ENCODE measurements at regions not wholly inside any gene's neighbourhood (a gene's known extent, or its start where the extent isn't known, plus 50 kb on each side); places are given as distances from the start of the nearest gene placed in this dataset.

- H2BK5ac ChIP-seq (ENCODE audit: low read depth, low read length, poor library complexity), result no peak overlapping the region
- no peak overlapping the region for H3K27ac ChIP-seq (ENCODE audit: low read depth, low read length)
- H3K4ac ChIP-seq (ENCODE audit: low read depth, low read length), result no peak overlapping the region
- DNase-seq, result no peak
- H3K79me1 ChIP-seq (ENCODE audit: low read length), result no peaks in the 10 kb centered on the region
- H4K8ac ChIP-seq (ENCODE audit: low read depth, low read length), result no peak overlapping the region
- H3K18ac ChIP-seq (ENCODE audit: low read length), result no peak overlapping the region
- WGBS (ENCODE audit: extremely low coverage, insufficient coverage, insufficient read length), result no CpG with 5 or more reads among the region's 6 CpGs
- peaks cover 0 to 3% of the 10 kb centered on the region in 2 experiments for H3K36me3 ChIP-seq (ENCODE audit: control insufficient read depth in 1 of 2, insufficient read depth in 2 of 2, low read length in 2 of 2)
- no peaks in the 10 kb centered on the region for H3K27me3 ChIP-seq (ENCODE audit: insufficient read depth, low read length)
- no peak overlapping the region for H3K14ac ChIP-seq (ENCODE audit: low read length)
- H2AK5ac ChIP-seq (ENCODE audit: low read length), result no peak overlapping the region
- H3K79me2 ChIP-seq (ENCODE audit: control insufficient read depth, insufficient read depth, low read length, poor library complexity), result no peaks in the 10 kb centered on the region
- no peak overlapping the region for H3K4me2 ChIP-seq (ENCODE audit: low read length)
- no peak overlapping the region for H4K12ac ChIP-seq (ENCODE audit: low read depth, low read length)
- no peaks in the 10 kb centered on the region for H3K4me1 ChIP-seq (ENCODE audit: control insufficient read depth in 1 of 2, insufficient read depth in 2 of 2, low read length in 2 of 2)
- no peak overlapping the region for H3K4me3 ChIP-seq (ENCODE audit: low read depth, low read length)
- no peak overlapping the region for H3K23ac ChIP-seq (ENCODE audit: low read length)
- peaks cover 5% of the 10 kb centered on the region for H3K9me3 ChIP-seq (ENCODE audit: insufficient read depth, low read depth, low read length)
- H2BK12ac ChIP-seq (ENCODE audit: low read length), result no peak overlapping the region
- no peak overlapping the region for H3K9ac ChIP-seq (ENCODE audit: low read length)
- no peak overlapping the region for H2BK120ac ChIP-seq (ENCODE audit: insufficient read depth, low read length, poor library complexity)
- no peak overlapping the region for H4K91ac ChIP-seq (ENCODE audit: low read depth, low read length)
- H2AFZ ChIP-seq (ENCODE audit: insufficient read depth, low read length, poor library complexity), result no peak overlapping the region
These were observed 58.9 kb upstream of the SLC7A1 start for GRCh38 chr13:29654384-29654783.

GRCh38 chr13:29648760-29649159, 53.3 kb upstream of the SLC7A1 start:
- no peaks in the 10 kb centered on the region for H3K36me3 ChIP-seq (ENCODE audit: control insufficient read depth in 1 of 2, insufficient read depth in 2 of 2, low read length in 2 of 2)
- H3K4me1 ChIP-seq (ENCODE audit: control insufficient read depth in 1 of 2, insufficient read depth in 2 of 2, low read length in 2 of 2), result no peaks in the 10 kb centered on the region
- H3K27ac ChIP-seq (ENCODE audit: low read depth, low read length), result no peak overlapping the region
- no peak overlapping the region for H2BK120ac ChIP-seq (ENCODE audit: insufficient read depth, low read length, poor library complexity)
- no peaks in the 10 kb centered on the region for H3K9me3 ChIP-seq (ENCODE audit: insufficient read depth, low read depth, low read length)
- no peak overlapping the region for H2BK12ac ChIP-seq (ENCODE audit: low read length)
- no peak overlapping the region for H3K9ac ChIP-seq (ENCODE audit: low read length)
- no peak overlapping the region for H4K8ac ChIP-seq (ENCODE audit: low read depth, low read length)
- no CpG with 5 or more reads among the region's 2 CpGs for WGBS (ENCODE audit: extremely low coverage, insufficient coverage, insufficient read length)
- H4K12ac ChIP-seq (ENCODE audit: low read depth, low read length), result no peak overlapping the region
- no peak overlapping the region for H3K23ac ChIP-seq (ENCODE audit: low read length)
- H3K79me1 ChIP-seq (ENCODE audit: low read length), result no peaks in the 10 kb centered on the region
- H3K4ac ChIP-seq (ENCODE audit: low read depth, low read length), result no peak overlapping the region
- no peak overlapping the region for H2AFZ ChIP-seq (ENCODE audit: insufficient read depth, low read length, poor library complexity)
- no peak overlapping the region for H4K91ac ChIP-seq (ENCODE audit: low read depth, low read length)
- no peaks in the 10 kb centered on the region for H3K79me2 ChIP-seq (ENCODE audit: control insufficient read depth, insufficient read depth, low read length, poor library complexity)
- H3K27me3 ChIP-seq (ENCODE audit: insufficient read depth, low read length), result no peaks in the 10 kb centered on the region
- no peak overlapping the region for H2BK5ac ChIP-seq (ENCODE audit: low read depth, low read length, poor library complexity)
- H3K18ac ChIP-seq (ENCODE audit: low read length), result no peak overlapping the region
- H3K4me3 ChIP-seq (ENCODE audit: low read depth, low read length), result no peak overlapping the region
- no peak overlapping the region for H3K14ac ChIP-seq (ENCODE audit: low read length)
- no peak overlapping the region for H3K4me2 ChIP-seq (ENCODE audit: low read length)
- H2AK5ac ChIP-seq (ENCODE audit: low read length), result no peak overlapping the region
- no peak for DNase-seq
